NCI-H2196 treated with DMSO at 0.1 percent for 48 hours (cell line): ENCODE measurements at regions not wholly inside any gene's neighbourhood (a gene's known extent, or its start where the extent isn't known, plus 50 kb on each side); places are given as distances from the start of the nearest gene placed in this dataset.

Experiments used
- DNase-seq: peaks from one replicate; lab custom pipeline; 2025; ENCODE audit not compliant: unreplicated experiment; lab: John Stamatoyannopoulos, UW

- no peak for DNase-seq
These were observed 604.0 kb upstream of the LMCD1 start for GRCh38 chr3:7897655-7898054.

GRCh38 chr3:7913283-7913682 lies 588.3 kb upstream of the LMCD1 start:
- no peak for DNase-seq

- no peak for DNase-seq
These were observed 586.3 kb upstream of the LMCD1 start for GRCh38 chr3:7915356-7915755.

GRCh38 chr3:7917443-7918151 lies 584.0 kb upstream of the LMCD1 start:
- no peak for DNase-seq

GRCh38 chr3:7920211-7920610 lies 581.4 kb upstream of the LMCD1 start:
- no peak for DNase-seq

- DNase-seq, result no peak
These were observed 577.4 kb upstream of the LMCD1 start for GRCh38 chr3:7924228-7924627.

- DNase-seq, result no peak
These were observed 574.6 kb upstream of the LMCD1 start for GRCh38 chr3:7927015-7927414.

GRCh38 chr3:7927864-7928263 lies 573.8 kb upstream of the LMCD1 start:
- DNase-seq, result no peak

GRCh38 chr3:7929319-7929889 lies 572.2 kb upstream of the LMCD1 start:
- no peak for DNase-seq

- no peak for DNase-seq
These were observed 567.3 kb upstream of the LMCD1 start for GRCh38 chr3:7934362-7934761.

GRCh38 chr3:7947930-7948329 lies 553.7 kb upstream of the LMCD1 start:
- no peak for DNase-seq

- DNase-seq, result no peak
These were observed 550.7 kb upstream of the LMCD1 start for GRCh38 chr3:7950890-7951289.

GRCh38 chr3:7953449-7954014 lies 548.1 kb upstream of the LMCD1 start:
- no peak for DNase-seq

GRCh38 chr3:7957024-7957423 lies 544.6 kb upstream of the LMCD1 start:
- DNase-seq, result no peak

- no peak for DNase-seq
These were observed 542.5 kb upstream of the LMCD1 start for GRCh38 chr3:7959094-7959493.

- no peak for DNase-seq
These were observed 541.0 kb upstream of the LMCD1 start for GRCh38 chr3:7960601-7961000.

- DNase-seq, result no peak
These were observed 539.3 kb upstream of the LMCD1 start for GRCh38 chr3:7962301-7962700.

- DNase-seq, result no peak
These were observed 536.7 kb upstream of the LMCD1 start for GRCh38 chr3:7964899-7965298.

- no peak for DNase-seq
These were observed 528.6 kb upstream of the LMCD1 start for GRCh38 chr3:7973006-7973405.

- no peak for DNase-seq
These were observed 524.2 kb upstream of the LMCD1 start for GRCh38 chr3:7977245-7978086.

GRCh38 chr3:7978087-7978422 lies 523.6 kb upstream of the LMCD1 start:
- DNase-seq, result no peak

- no peak for DNase-seq
These were observed 519.5 kb upstream of the LMCD1 start for GRCh38 chr3:7982126-7982525.
